Endothelial cell of umbilical vein (primary cell): ENCODE measurements at regions not wholly inside any gene's neighbourhood (a gene's known extent, or its start where the extent isn't known, plus 50 kb on each side); places are given as distances from the start of the nearest gene placed in this dataset.
"Not testable (repeated sequence)": the region's sequence is repeated elsewhere in the genome, so short reads cannot be mapped to it uniquely, and the experiment has no call there.

ENCODE experiments used
- BruUV-seq: library from RNA; stranded (reverse); fragments of 400-500 nt; replicated peaks from 2 replicates; lab custom pipeline; 2021; lab: Mats Ljungman, UMichigan
- CTCF ChIA-PET: fragments of 300-600, 350-600 bp; sonication (Branson Sonifier 250); formaldehyde crosslinking; loops from one replicate; lab custom pipeline; 2021; ENCODE audit warnings: antibody characterized with exemption, inconsistent platforms; lab: Charles Lee
- POLR2A ChIA-PET: fragments of 300-600, 350-600 bp; sonication (Branson Sonifier 250); formaldehyde crosslinking; loops from one replicate; lab custom pipeline; 2021; ENCODE audit warnings: antibody characterized with exemption, inconsistent platforms; lab: Charles Lee
- DNase-seq: peaks from one replicate; pipeline ENCODE4 v3.0.0-alpha.2; 2011; ENCODE audit warnings: low read depth, low spot score
- FAIRE-seq: peaks from 2 replicates; lab custom pipeline; 2011; peaks lifted over from hg19 to GRCh38; lab: Jason Lieb, UNC
- H2AFZ ChIP-seq: 2 replicates; pipeline ENCODE4 v1.6.0; 2012; ENCODE audit warnings: low read depth, low read length, control low read depth, inconsistent platforms
- H3K27ac ChIP-seq: 2 replicates; pipeline ENCODE4 v1.5.1; 2011; ENCODE audit warnings: low read depth, mild to moderate bottlenecking, control low read depth, low read length, moderate library complexity; ENCODE audit not compliant: insufficient read depth
- H3K27me3 ChIP-seq, 2 experiments: 2 replicates each; pipeline versions ENCODE4 v1.6.0 to v1.6.1; 2011; ENCODE audit warnings: low read length in 2 of 2, mixed read lengths in 1 of 2; ENCODE audit not compliant: control insufficient read depth in 2 of 2, insufficient read depth in 2 of 2
- H3K36me3 ChIP-seq, 2 experiments: 2 replicates in 1 of 2; 3 replicates in 1 of 2; pipeline ENCODE4 v1.5.1; 2011; ENCODE audit warnings: low read length in 2 of 2, mild to moderate bottlenecking in 1 of 2, moderate library complexity in 1 of 2; ENCODE audit not compliant: control insufficient read depth in 2 of 2, insufficient read depth in 2 of 2; ENCODE audit errors: extremely low read depth in 1 of 2
- H3K4me1 ChIP-seq: 3 replicates; pipeline ENCODE4 v1.5.1; 2011; ENCODE audit warnings: mild to moderate bottlenecking, low read length; ENCODE audit not compliant: control insufficient read depth, insufficient read depth; ENCODE audit errors: extremely low read depth
- H3K4me2 ChIP-seq: 2 replicates; pipeline ENCODE4 v1.6.1; 2011; ENCODE audit warnings: low read length, control low read depth, mixed read lengths; ENCODE audit not compliant: insufficient read depth
- H3K4me3 ChIP-seq, 3 experiments: fragments of 200-600 bp in 1 of 3; sonication (generic), shearing (Covaris generic) in 1 of 3; replicated peaks in 1 of 3; 2 replicates each; pipeline ENCODE4 v1.5.1; 2011 to 2016; ENCODE audit warnings: control low read depth in 3 of 3, low read length in 3 of 3, mild to moderate bottlenecking in 2 of 3, inconsistent platforms in 1 of 3, low read depth in 1 of 3, moderate library complexity in 1 of 3; ENCODE audit not compliant: insufficient read depth in 1 of 3
- H3K79me2 ChIP-seq: 2 replicates; pipeline ENCODE4 v1.6.0; 2012; ENCODE audit warnings: low read length, inconsistent platforms; ENCODE audit not compliant: control insufficient read depth, insufficient read depth
- H3K9ac ChIP-seq: replicated peaks from 2 replicates; pipeline ENCODE3; 2011; ENCODE audit warnings: low read length, control low read depth; ENCODE audit not compliant: insufficient read depth; ENCODE audit errors: extremely low read depth
- H3K9me1 ChIP-seq: replicated peaks from 3 replicates; pipeline ENCODE4 v1.6.0; 2011; ENCODE audit warnings: mild to moderate bottlenecking, low read length; ENCODE audit not compliant: control insufficient read depth, insufficient read depth; ENCODE audit errors: extremely low read depth
- H3K9me3 ChIP-seq: replicated peaks from 2 replicates; pipeline ENCODE4 v1.5.1; 2012; ENCODE audit warnings: low read length, inconsistent platforms; ENCODE audit not compliant: control insufficient read depth, insufficient read depth
- H4K20me1 ChIP-seq: replicated peaks from 2 replicates; pipeline ENCODE3; 2011; ENCODE audit warnings: mild to moderate bottlenecking, low read length; ENCODE audit not compliant: control insufficient read depth, insufficient read depth; ENCODE audit errors: extremely low read depth
- CTCF ChIP-seq, 2 donors: IDR thresholded peaks; 1 replicate in 1 of 2; 2 replicates in 1 of 2; pipeline ENCODE4 v1.5.1; 2011; ENCODE audit warnings: low read length in 2 of 2, mild to moderate bottlenecking in 2 of 2, moderate library complexity in 2 of 2, control low read depth in 1 of 2, inconsistent platforms in 1 of 2, low read depth in 1 of 2; ENCODE audit not compliant: insufficient read depth in 1 of 2; ENCODE audit errors: extremely low read depth in 1 of 2
- EZH2 ChIP-seq: IDR thresholded peaks from 2 replicates; pipeline ENCODE4 v1.6.1; 2012; ENCODE audit warnings: borderline replicate concordance, low read depth, mild to moderate bottlenecking, moderate library complexity, low read length, inconsistent platforms; ENCODE audit not compliant: severe bottlenecking
- FOS ChIP-seq: IDR thresholded peaks from 2 replicates; pipeline ENCODE4 v1.6.1; 2011; ENCODE audit warnings: mild to moderate bottlenecking, low read length, moderate library complexity, borderline replicate concordance; ENCODE audit not compliant: insufficient read depth
- GATA2 ChIP-seq: IDR thresholded peaks from 2 replicates; pipeline ENCODE4 v1.7.0; 2011; ENCODE audit warnings: low read depth, mild to moderate bottlenecking, moderate library complexity, mixed read lengths, low read length; ENCODE audit not compliant: insufficient read length, insufficient read depth
- JUN ChIP-seq: IDR thresholded peaks from 2 replicates; pipeline ENCODE4 v1.6.1; 2011; ENCODE audit warnings: borderline replicate concordance, low read depth; ENCODE audit not compliant: insufficient read length, insufficient read depth
- MAX ChIP-seq: IDR thresholded peaks from 2 replicates; pipeline ENCODE4 v1.6.1; 2011; ENCODE audit not compliant: insufficient read depth, insufficient read length
- MYC ChIP-seq: IDR thresholded peaks from one replicate; pipeline ENCODE4 v1.6.1; 2011; ENCODE audit warnings: mild to moderate bottlenecking, low read depth, low read length
- POLR2A ChIP-seq: IDR thresholded peaks from 2 replicates; pipeline ENCODE4 v1.6.1; 2012; ENCODE audit warnings: low read depth, mild to moderate bottlenecking, control low read depth, low read length
- POLR2AphosphoS5 ChIP-seq: IDR thresholded peaks from 2 replicates; pipeline ENCODE4 v1.6.1; 2012; ENCODE audit warnings: low read depth, mild to moderate bottlenecking, control low read depth, low read length, moderate library complexity; ENCODE audit not compliant: insufficient read depth
- dilution Hi-C: fragments of 300-500 bp; cut with MboI; formaldehyde crosslinking; loops from one replicate; pipeline ENCODE4 v1.15.0; 2019; ENCODE audit warnings: low sequenced_read_pairs; ENCODE audit not compliant: extremely low pct_ligation_motif_present
- intact Hi-C: fragments of 100-400 bp; cut with micrococcal nuclease; formaldehyde crosslinking; loops from one replicate; pipeline ENCODE4 v1.10.0; 2022

- no peak for FAIRE-seq
- BruUV-seq = no TSS peak
- no peak for TF ChIP-seq MYC
- no peak for TF ChIP-seq POLR2AphosphoS5
- no peak for TF ChIP-seq JUN
- TF ChIP-seq EZH2 = no peak
- no peak for TF ChIP-seq POLR2A
- no peak for TF ChIP-seq MAX
- no peak for TF ChIP-seq FOS
- no peak for TF ChIP-seq CTCF (IDR thresholded peaks at IDR 0.05; ENCODE audit: extremely low read depth in 1 of 2, insufficient read depth in 1 of 2, low read depth in 1 of 2, low read length in 2 of 2)
- TF ChIP-seq GATA2 = no peak
- Histone ChIP-seq H3K9ac (no peak overlapping the region), H4K20me1 (no peaks in the 10 kb centered on the region), H3K27me3 (no peaks in the 10 kb centered on the region), H3K27ac (no peak overlapping the region), H3K36me3 (no peaks in the 10 kb centered on the region), H3K4me1 (no peaks in the 10 kb centered on the region), H3K9me1 (no peaks in the 10 kb centered on the region), H2AFZ (no peak overlapping the region), H3K9me3 (no peaks in the 10 kb centered on the region), H3K4me2 (no peak overlapping the region), H3K79me2 (no peaks in the 10 kb centered on the region), H3K4me3 (no peak overlapping the region)
- ChIA-PET CTCF (interaction anchor here (0.9 to 1.8 kb wide), 2 partner anchors 7 to 23 kb away, joined by 3 to 4 read pairs; no protein-coding TSS in a partner anchor), POLR2A (no interaction called here)
- no peak for DNase-seq
- intact Hi-C loops (no loop called here), dilution Hi-C loops (no loop called here)
Observed at GRCh38 chr7:125278318-125278717, 348.7 kb upstream of the POT1 start.

DNA sequence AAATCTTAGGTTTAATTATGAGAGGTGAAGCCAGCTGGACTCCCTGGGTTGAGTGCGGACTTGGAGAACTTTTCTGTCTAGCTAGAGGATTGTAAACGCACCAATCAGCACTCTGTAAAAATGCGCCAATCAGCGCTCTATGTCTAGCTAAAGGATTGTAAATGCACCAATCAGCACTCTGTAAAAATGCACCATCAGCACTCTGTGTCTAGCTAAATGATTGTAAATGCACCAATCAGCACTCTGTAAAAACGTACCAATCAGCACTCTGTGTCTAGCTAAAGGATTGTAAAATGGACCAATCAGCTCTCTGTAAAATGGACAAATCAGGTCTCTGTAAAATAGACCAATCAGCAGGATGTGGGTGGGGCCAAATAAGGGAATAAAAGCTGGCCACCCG is 345.1 kb upstream of the POT1 start:
- H4K20me1 ChIP-seq, DNase-seq, H3K79me2 ChIP-seq, H3K36me3 ChIP-seq, H3K4me1 ChIP-seq, H3K27ac ChIP-seq, POLR2A ChIA-PET, H2AFZ ChIP-seq, H3K9ac ChIP-seq, H3K9me3 ChIP-seq, dilution Hi-C loops, H3K4me3 ChIP-seq, H3K4me2 ChIP-seq, BruUV-seq, H3K27me3 ChIP-seq, H3K9me1 ChIP-seq, intact Hi-C loops, FAIRE-seq: not testable (repeated sequence)
- CTCF ChIA-PET = interaction anchor here (1.2 kb wide), 1 partner anchor 10 kb away, joined by 4 read pairs; no protein-coding TSS in a partner anchor

DNA sequence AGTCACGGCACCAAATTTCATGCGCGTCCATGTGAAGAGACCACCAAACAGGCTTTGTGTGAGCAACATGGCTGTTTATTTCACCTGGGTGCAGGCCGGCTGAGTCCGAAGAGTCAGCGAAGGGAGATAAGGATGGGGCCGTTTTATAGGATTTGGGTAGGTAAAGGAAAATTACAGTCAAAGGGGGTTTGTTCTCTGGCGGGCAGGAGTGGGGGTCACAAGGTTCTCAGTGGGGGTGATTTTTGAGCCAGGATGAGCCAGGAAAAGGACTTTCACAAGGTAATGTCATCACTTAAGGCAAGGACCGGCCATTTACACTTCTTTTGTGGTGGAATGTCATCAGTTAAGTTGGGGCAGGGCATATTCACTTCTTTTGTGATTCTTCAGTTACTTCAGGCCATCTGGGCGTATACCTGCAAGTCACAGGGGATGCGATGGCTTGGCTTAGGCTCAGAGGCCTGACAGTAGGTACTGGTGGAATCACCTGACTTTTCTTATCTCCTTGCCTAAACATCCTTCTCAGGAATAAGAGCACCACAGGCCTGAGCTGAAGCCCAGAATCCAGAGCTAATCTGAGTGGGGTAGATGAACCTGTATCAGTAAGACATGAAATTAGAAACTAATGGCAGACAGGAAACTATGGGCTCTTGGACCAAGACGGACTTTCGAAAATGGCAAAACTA is 334.7 kb upstream of the POT1 start:
- H3K4me2 ChIP-seq, H3K9ac ChIP-seq, intact Hi-C loops, H3K36me3 ChIP-seq, H2AFZ ChIP-seq, H3K4me1 ChIP-seq, H3K4me3 ChIP-seq, CTCF ChIA-PET, H3K27ac ChIP-seq, H3K9me1 ChIP-seq, BruUV-seq, H3K79me2 ChIP-seq, H3K9me3 ChIP-seq, H3K27me3 ChIP-seq, POLR2A ChIA-PET, FAIRE-seq, H4K20me1 ChIP-seq, DNase-seq, dilution Hi-C loops: not testable (repeated sequence)
